LNCAP (cell line): ENCODE measurements at regions not wholly inside any gene's neighbourhood (a gene's known extent, or its start where the extent isn't known, plus 50 kb on each side); places are given as distances from the start of the nearest gene placed in this dataset.

Source experiments
- TF ChIP-seq, protein P1 (sequence below): fragments of 450-650 bp; IDR thresholded peaks from 2 replicates; pipeline ENCODE4 v1.5.1; 2017; ENCODE audit warnings: mild to moderate bottlenecking

DNA sequence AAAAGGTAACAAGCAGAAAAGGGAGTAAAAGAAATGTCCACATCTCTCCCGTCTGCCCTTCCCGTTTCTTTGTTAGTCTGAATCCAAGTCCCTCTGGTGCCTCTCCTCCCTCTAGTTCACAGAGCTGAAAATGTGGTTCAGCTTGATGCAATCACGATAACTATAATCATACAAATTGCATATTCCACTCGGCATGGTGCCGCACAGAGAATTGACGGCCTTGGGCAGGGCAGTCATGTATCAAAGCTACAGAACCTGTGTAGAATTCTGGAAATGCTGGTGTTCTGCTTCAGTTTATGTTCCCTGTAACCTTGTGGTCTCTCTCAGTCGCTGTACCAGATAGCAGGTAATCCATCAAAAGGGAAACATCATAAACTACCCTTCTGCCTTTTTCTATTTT is 562.9 kb upstream of the CBLB start:
- TF ChIP-seq, protein P1, sequence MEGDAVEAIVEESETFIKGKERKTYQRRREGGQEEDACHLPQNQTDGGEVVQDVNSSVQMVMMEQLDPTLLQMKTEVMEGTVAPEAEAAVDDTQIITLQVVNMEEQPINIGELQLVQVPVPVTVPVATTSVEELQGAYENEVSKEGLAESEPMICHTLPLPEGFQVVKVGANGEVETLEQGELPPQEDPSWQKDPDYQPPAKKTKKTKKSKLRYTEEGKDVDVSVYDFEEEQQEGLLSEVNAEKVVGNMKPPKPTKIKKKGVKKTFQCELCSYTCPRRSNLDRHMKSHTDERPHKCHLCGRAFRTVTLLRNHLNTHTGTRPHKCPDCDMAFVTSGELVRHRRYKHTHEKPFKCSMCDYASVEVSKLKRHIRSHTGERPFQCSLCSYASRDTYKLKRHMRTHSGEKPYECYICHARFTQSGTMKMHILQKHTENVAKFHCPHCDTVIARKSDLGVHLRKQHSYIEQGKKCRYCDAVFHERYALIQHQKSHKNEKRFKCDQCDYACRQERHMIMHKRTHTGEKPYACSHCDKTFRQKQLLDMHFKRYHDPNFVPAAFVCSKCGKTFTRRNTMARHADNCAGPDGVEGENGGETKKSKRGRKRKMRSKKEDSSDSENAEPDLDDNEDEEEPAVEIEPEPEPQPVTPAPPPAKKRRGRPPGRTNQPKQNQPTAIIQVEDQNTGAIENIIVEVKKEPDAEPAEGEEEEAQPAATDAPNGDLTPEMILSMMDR, result no peak

DNA sequence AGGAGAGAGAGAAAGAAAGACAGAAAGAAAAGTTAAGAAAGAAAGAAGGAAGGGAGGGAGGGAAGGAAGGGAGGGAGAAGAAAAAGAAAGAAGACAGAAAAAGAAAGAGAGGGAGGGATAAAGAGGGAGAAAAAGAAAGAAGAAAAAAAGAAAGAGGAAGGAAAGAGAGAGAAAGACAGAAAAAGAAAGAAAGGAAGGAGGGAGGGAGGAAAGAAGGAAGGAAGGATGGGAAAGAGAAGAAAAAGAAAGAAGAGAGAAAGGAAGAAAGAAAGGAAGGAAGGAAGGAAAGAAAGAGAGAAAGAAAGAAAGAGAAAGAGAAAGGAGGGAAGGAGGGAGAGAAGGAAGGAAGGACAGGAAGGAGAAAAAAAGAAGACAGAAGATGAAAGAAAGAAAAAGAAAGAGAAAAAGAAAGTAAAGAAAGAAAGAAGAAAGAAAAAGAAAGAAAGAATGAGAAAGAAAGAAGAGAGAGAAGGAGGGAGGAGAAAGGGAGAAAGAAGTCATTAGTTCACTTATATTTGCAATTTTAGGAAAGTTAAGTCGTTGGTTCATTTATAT is 567.2 kb upstream of the CBLB start:
- TF ChIP-seq, protein P1, result no peak

DNA sequence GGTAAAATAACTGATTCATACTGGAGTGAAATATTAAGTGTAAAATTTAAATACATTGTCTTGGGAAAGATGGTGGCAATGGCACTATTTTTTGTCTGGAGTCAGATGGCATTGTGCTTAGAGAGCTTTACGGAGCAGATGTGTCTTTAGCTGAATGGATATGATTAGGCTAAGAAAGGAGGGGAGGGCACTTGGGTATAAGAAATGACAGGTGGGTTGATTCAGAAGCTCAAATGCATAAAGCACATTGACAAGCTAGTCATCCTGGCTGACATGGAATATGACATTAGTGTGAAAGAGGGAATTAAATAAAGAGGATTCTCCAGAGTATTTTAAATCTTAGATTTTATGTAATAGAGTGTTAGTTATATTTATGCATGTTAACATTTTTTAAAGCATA is 570.1 kb upstream of the CBLB start:
- TF ChIP-seq, protein P1, result no peak

DNA sequence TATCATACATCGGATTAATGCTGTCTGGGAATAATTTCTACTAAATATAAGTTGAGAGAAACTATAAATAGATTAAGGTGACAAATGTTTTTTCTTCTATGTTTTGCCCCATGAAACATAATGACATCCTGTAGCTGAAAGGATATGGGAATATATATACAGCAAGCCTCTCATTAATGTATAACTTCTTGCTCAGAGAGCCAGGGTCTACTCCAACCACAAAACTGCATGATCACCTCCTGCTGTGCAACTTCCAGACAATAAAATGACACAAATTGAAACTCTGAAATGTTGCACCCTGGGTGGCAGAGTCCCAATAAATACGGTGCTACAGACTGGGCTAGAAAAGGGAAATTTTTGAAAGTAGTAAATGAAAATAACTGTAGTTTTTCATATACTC is 571.9 kb upstream of the CBLB start:
- TF ChIP-seq, protein P1, result no peak

DNA sequence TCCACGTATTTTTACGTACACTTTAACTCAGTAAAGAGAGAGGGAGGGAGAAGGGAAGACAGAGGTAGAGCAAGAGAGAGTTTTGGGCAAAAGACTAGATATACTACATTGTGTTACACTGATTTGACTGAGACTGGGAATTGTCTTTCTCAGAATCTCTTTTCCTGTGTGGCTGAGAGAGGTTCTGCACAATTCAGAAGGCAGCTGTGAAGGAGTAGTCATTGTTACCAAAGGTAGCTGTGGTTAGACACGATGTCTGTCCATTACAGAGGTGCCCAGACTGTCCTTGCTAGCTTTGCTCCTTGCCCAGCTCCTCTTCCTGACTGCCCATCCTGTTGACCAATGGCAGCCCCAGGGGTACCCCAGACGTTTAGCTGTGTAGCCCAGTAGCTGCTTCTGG is 577.5 kb upstream of the CBLB start:
- TF ChIP-seq, protein P1, result no peak

DNA sequence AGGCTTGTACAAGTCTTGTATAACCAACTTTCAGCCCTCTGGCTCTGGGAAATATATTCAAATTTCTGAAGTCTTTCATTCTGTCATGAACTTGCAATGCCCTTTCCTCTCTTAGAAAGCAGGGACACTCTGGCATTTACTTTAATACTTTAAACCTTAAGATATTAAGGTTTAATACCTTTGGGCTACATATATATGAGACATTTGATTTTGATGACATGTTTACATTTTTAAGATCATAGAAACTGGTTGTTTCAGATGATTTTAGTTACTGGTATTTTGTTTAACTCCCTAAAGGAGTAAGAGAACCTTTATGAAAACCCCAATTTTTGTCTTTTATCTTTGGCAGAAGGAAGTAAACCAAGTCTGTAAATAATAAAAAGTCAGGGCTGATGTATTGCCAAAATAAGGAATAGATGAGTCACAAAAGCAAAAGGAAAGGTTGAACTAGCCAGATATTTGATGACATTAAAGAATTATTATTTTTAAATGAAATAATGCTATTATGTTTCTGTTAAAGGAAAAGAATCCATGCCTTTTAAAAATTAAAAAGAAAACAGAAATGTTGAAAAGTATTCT is 579.0 kb upstream of the CBLB start:
- TF ChIP-seq, protein P1, result no peak

DNA sequence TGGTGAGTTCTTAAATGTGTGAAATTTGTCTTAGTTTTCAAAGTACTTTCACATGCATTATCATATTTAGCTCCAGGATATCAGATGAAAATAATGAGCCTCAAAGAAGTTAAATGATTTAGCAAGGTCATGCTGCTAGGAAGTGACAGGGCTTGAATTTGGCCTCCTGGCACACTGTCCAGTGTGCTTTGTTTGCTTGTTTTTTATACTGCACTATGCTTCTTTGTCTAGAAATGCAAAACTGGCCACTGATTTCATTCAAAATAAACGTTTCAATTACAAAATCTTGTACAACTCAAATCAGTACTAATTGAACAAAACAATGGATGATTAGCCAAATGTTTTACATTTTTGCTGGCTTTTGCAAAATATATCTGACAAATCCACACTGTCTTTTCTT is 583.3 kb upstream of the CBLB start:
- TF ChIP-seq, protein P1, result no peak

DNA sequence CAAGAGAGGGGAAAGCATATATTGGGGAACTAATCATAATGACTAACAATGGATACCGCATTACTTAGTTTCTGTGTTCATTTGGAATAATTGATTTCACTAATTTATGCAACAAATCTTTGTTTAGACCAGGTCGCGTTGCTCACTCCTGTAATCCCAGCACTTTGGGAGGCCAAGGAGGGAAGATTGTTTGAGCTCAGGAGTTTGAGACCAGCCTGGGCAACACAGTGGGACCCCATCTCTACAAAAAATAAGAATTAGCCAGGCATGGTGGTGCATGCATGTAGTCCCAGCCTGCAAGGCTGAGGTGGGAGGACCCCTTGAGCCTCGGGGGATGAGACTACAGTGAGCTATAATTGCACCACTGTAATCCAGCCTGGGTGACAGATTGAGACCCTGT is 585.7 kb upstream of the CBLB start:
- TF ChIP-seq, protein P1, result no peak
